ENCODE measurements at regions not wholly inside any gene's neighbourhood (a gene's known extent, or its start where the extent isn't known, plus 50 kb on each side); places are given as distances from the start of the nearest gene placed in this dataset.

DNA sequence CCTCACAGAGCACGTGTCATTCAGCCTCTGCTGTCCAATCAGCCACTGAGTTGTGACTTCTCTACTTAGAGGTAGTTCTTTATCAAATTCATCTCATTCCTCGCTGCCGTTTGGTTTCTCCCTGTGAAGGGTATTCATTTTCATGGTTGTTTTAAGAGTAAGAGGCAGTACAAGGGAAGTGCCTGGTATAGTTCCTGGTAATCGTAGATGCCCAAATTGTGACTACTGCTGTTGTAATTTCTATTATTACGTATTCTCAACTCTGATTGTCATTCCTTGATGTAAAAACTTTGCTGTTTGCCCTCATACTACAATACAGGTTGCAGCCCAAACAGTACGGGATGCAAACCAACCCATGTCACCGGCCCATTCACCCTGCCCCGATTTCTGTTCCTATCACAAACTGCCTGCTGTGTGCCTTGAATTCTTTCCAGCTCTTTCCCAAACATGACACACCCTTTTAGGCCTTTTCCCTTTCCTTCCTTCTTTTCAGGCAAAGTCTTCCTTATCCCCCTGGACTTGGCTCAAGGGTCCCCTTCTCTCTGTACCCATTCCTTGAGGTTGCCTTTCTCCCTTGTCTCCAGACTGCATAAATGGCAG, 93.0 kb downstream of the SLC25A47 start:
- TF ChIP-seq, protein P1, sequence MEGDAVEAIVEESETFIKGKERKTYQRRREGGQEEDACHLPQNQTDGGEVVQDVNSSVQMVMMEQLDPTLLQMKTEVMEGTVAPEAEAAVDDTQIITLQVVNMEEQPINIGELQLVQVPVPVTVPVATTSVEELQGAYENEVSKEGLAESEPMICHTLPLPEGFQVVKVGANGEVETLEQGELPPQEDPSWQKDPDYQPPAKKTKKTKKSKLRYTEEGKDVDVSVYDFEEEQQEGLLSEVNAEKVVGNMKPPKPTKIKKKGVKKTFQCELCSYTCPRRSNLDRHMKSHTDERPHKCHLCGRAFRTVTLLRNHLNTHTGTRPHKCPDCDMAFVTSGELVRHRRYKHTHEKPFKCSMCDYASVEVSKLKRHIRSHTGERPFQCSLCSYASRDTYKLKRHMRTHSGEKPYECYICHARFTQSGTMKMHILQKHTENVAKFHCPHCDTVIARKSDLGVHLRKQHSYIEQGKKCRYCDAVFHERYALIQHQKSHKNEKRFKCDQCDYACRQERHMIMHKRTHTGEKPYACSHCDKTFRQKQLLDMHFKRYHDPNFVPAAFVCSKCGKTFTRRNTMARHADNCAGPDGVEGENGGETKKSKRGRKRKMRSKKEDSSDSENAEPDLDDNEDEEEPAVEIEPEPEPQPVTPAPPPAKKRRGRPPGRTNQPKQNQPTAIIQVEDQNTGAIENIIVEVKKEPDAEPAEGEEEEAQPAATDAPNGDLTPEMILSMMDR (conservative IDR thresholded peaks at IDR 0.05; ENCODE audit: low read depth): no peak
- CTCF ChIA-PET: interaction anchor here (1.1 to 3.5 kb wide), 4 partner anchors 20 to 240 kb away, joined by 3 to 22 read pairs (median 12); no protein-coding TSS in a partner anchor
- peak overlapping the region; percentile 60 for H3K27ac ChIP-seq
- DNase-seq (ENCODE audit: low spot score): no peak
- POLR2A ChIA-PET (ENCODE audit: low non-redundant PET): no interaction called here

DNA sequence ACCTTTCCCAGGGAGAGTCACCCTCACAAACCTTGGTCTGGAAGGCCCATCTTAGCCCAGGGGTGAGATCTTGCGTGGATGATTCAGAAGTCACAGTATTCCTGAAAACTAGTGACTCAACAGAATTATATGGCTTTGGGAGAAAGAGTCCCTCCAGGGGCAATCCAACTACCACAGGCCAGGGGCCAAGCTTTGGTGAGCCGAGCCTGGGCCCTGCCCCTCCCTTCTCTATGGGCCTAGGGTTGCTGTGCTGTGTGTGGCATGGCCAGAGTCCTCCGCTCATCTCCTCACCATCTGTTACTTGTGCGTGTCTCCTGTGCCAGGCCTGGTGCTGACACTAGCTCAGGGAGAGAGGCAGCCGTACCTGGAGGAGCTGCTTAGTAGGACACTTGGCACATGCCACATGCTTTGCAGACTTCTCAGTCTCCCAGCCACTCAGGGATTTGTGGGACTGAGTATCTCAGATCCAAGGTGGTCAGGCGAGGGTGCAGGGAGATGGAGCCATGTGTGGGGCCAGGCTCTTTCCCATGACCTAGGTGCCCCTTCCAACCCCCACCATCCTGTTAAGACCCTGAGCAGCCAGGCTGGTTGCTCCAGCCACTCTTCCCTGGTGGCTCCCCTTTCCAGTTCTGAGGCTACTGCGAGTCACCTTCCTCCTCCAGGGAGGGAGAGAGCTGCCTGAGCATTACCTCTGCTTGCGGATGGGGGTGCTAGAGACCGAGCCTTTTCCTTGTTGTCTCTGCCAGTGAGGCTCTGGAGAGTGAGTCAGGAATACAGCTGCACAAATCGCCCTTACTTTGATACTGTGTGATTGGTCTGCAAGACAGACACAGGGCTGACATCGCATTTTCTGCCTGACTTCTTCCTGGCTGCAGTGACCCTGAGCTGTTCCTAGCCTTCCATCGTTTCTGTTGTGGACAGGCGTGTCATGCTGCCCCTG, 94.1 kb downstream of the SLC25A47 start:
- ChIA-PET POLR2A (ENCODE audit: low non-redundant PET) (no interaction called here), CTCF (interaction anchor here (0.6 to 3.5 kb wide), 10 partner anchors 13 to 699 kb away, joined by 3 to 22 read pairs (median 4); a partner anchor contains a TSS)
- DNase-seq (ENCODE audit: low spot score): peak; percentile 90
- TF ChIP-seq, protein P1 (conservative IDR thresholded peaks at IDR 0.05; ENCODE audit: low read depth): peak; percentile 56
- peak overlapping the region; percentile 60 for H3K27ac ChIP-seq

DNA sequence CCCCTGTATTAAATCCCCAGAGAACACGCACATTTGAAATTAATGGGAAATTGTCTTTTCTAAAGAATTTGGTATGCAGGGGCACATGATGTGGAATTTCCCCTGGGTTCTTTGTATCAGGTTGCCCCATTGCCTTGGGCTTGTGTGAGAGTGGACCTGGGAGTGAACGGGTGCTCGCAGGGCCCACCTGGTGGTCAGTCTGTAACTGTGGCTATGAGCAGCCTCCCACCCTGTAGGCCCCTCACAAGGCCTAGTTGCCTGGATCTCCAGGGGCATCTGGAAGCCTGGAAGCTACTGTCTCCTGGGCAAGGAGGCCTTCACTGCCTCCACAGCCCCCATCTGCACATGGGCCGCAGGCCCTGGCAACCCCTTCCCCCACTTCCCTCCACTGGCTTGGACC, 96.7 kb downstream of the SLC25A47 start:
- DNase-seq (ENCODE audit: low spot score): no peak
- TF ChIP-seq, protein P1 (conservative IDR thresholded peaks at IDR 0.05; ENCODE audit: low read depth): no peak
- CTCF ChIA-PET: interaction anchor here (0.6 to 1.1 kb wide), 2 partner anchors 20 to 105 kb away, joined by 3 to 9 read pairs; no protein-coding TSS in a partner anchor
- no peak overlapping the region for H3K27ac ChIP-seq
- POLR2A ChIA-PET (ENCODE audit: low non-redundant PET): no interaction called here

GRCh38 chr14:100421756-100422470, 98.8 kb downstream of the SLC25A47 start:
- TF ChIP-seq, protein P1 (conservative IDR thresholded peaks at IDR 0.05; ENCODE audit: low read depth): no peak
- H3K27ac ChIP-seq: no peak overlapping the region
- CTCF ChIA-PET: interaction anchor here (1.5 kb wide), 1 partner anchor 224 kb away, joined by 4 read pairs; no protein-coding TSS in a partner anchor
- POLR2A ChIA-PET (ENCODE audit: low non-redundant PET): no interaction called here
- DNase-seq (ENCODE audit: low spot score): no peak

- CTCF ChIA-PET: interaction anchor here (1.2 kb wide), 1 partner anchor 223 kb away, joined by 3 read pairs; no protein-coding TSS in a partner anchor
- TF ChIP-seq, protein P1 (conservative IDR thresholded peaks at IDR 0.05; ENCODE audit: low read depth): no peak
These were observed 99.6 kb downstream of the SLC25A47 start for GRCh38 chr14:100422556-100423316.

More at GRCh38 chr14:100422556-100423316, 99.6 kb downstream of the SLC25A47 start:
- no peak overlapping the region for H3K27ac ChIP-seq
- POLR2A ChIA-PET (ENCODE audit: low non-redundant PET): no interaction called here
- DNase-seq (ENCODE audit: low spot score): no peak

All from RWPE1 (cell line).